Transverse colon (tissue), 4 donors: ENCODE measurements at regions not wholly inside any gene's neighbourhood (a gene's known extent, or its start where the extent isn't known, plus 50 kb on each side); places are given as distances from the start of the nearest gene placed in this dataset.

Experiments
- DNase-seq: peaks from one replicate; pipeline ENCODE4 v3.0.0-alpha.2; 2019
- H3K27ac ChIP-seq, 4 donors: fragments of 200-600 bp; sonication (generic); 2 replicates each; pipeline ENCODE4 v1.5.1; 2016 to 2018; ENCODE audit warnings: inconsistent platforms in 4 of 4
- H3K27me3 ChIP-seq: fragments of 200-600 bp; sonication (generic); 2 replicates; pipeline ENCODE4 v1.5.1; 2017; ENCODE audit warnings: inconsistent platforms
- H3K36me3 ChIP-seq, 4 donors: fragments of 200-600 bp; sonication (generic); 2 replicates each; pipeline ENCODE4 v1.5.1; 2017 to 2019; ENCODE audit warnings: inconsistent platforms in 4 of 4
- H3K4me1 ChIP-seq, 4 donors: fragments of 200-600 bp; sonication (generic); 2 replicates each; pipeline ENCODE4 v1.5.1; 2017 to 2020; ENCODE audit warnings: inconsistent platforms in 4 of 4
- H3K4me3 ChIP-seq, 4 donors: fragments of 200-600 bp; sonication (generic); 1 replicate in 1 of 4; 2 replicates in 3 of 4; pipeline versions ENCODE4 v1.5.1 to v1.6.1; 2017 to 2019; ENCODE audit warnings: inconsistent platforms in 4 of 4
- H3K9me3 ChIP-seq, 2 donors: fragments of 200-600 bp; sonication (generic); 2 replicates each; pipeline ENCODE4 v1.5.1; 2017 to 2019; ENCODE audit warnings: inconsistent platforms in 2 of 2
- CTCF ChIP-seq, 5 experiments: fragments of 200-600 bp in 3 of 5; fragments of 450-650 bp in 2 of 5; sonication (generic) in 3 of 5; IDR thresholded peaks; 1 replicate in 2 of 5; 2 replicates in 3 of 5; pipeline ENCODE4 v1.5.1; 2016 to 2017; ENCODE audit warnings: antibody characterized with exemption in 5 of 5, inconsistent platforms in 3 of 5, mild to moderate bottlenecking in 2 of 5, moderate library complexity in 1 of 5
- EP300 ChIP-seq: sonication (generic); formaldehyde crosslinking; IDR thresholded peaks from one replicate; pipeline ENCODE4 v1.6.1; 2017; ENCODE audit warnings: antibody characterized with exemption, low read depth
- POLR2A ChIP-seq: fragments of 450-650 bp; IDR thresholded peaks from one replicate; pipeline ENCODE4 v1.6.1; 2016; ENCODE audit warnings: antibody characterized with exemption, mild to moderate bottlenecking, moderate library complexity
- POLR2AphosphoS5 ChIP-seq, 3 donors: sonication (generic); formaldehyde crosslinking; IDR thresholded peaks; one replicate each; pipeline ENCODE4 v1.6.1; 2016; ENCODE audit warnings: antibody characterized with exemption in 3 of 3
- WGBS, 2 donors: methylation state at CpG; one replicate each; pipeline ENCODE4 v1.1.5; 2018; ENCODE audit warnings: low coverage in 1 of 2; 5-methylcytosine and 5-hydroxymethylcytosine counted together
- in situ Hi-C, 4 donors: fragments of 200-750 bp; cut with MboI; loops; one replicate each; pipeline versions ENCODE4 v1.15.0 to v1.15.1; 2017; ENCODE audit warnings: low sequenced_read_pairs in 3 of 4, low pct_ligation_motif_present in 1 of 4, low pct_unique_long_range_greater_than_20kb in 1 of 4
- intact Hi-C: fragments of 100-400 bp; cut with DNase I; formaldehyde crosslinking; loops from one replicate; pipeline ENCODE4 v1.15.1; 2023; ENCODE audit warnings: low total_unique reads

DNA sequence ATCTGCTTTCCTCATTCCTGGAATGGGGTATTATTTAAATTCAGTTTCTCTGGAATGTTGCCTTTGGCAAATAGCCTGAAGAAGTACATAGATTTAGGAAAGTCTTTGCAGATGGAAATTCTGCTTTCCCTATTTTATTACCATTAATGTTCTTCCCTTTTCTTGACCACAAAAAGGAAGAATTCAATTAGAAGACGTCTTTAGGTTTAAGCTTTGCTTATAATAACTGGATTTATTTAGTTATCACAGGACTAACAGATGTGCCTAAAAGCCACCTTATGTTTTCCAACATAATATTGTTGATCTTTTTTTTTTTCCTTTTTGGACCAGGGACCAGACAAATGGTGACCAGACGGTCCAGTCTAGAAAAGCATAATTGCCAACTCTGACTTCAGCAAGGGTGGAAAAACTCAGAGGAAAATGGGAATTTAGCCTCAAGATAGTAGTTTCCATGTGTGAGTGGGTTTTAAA lies 210.1 kb upstream of the SPRY2 start:
- in situ Hi-C loops (no loop called here), intact Hi-C loops (no loop called here)
- H3K9me3 ChIP-seq, result no peaks in the 10 kb centered on the region
- no peaks in the 10 kb centered on the region for H3K36me3 ChIP-seq
- H3K27ac ChIP-seq, result no peak overlapping the region
- H3K4me3 ChIP-seq, result no peak overlapping the region
- 62 to 69% methylated on average over 2 of the region's 2 CpGs for WGBS, 2 donors
- TF ChIP-seq POLR2AphosphoS5 (IDR thresholded peaks at IDR 0.05), result no peak
- TF ChIP-seq POLR2A, result no peak
- no peak for TF ChIP-seq CTCF (IDR thresholded peaks at IDR 0.05)
- TF ChIP-seq EP300, result no peak
- H3K4me1 ChIP-seq, result peaks cover 0 to 19% (median 7%) of the 10 kb centered on the region in 4 donors
- DNase-seq, result no peak
- H3K27me3 ChIP-seq, result no peaks in the 10 kb centered on the region

GRCh38 chr13:80548915-80549314 lies 208.0 kb upstream of the SPRY2 start:
- TF ChIP-seq CTCF (IDR thresholded peaks at IDR 0.05) (no peak), POLR2AphosphoS5 (IDR thresholded peaks at IDR 0.05) (no peak), EP300 (no peak), POLR2A (no peak)
- no peaks in the 10 kb centered on the region for H3K9me3 ChIP-seq
- peaks cover 0 to 19% (median 7%) of the 10 kb centered on the region in 4 donors for H3K4me1 ChIP-seq
- no peaks in the 10 kb centered on the region for H3K36me3 ChIP-seq
- H3K27me3 ChIP-seq, result no peaks in the 10 kb centered on the region
- in situ Hi-C loops (no loop called here), intact Hi-C loops (no loop called here)
- DNase-seq, result no peak
- no peak overlapping the region for H3K27ac ChIP-seq
- no peak overlapping the region for H3K4me3 ChIP-seq

GRCh38 chr13:80547885-80548825 lies 207.2 kb upstream of the SPRY2 start:
- Histone ChIP-seq H3K9me3 (no peaks in the 10 kb centered on the region), H3K36me3 (no peaks in the 10 kb centered on the region), H3K4me3 (no peak overlapping the region), H3K4me1 (peaks cover 0 to 19% (median 7%) of the 10 kb centered on the region in 4 donors), H3K27me3 (no peaks in the 10 kb centered on the region), H3K27ac (no peak overlapping the region)
- intact Hi-C loops, result no loop called here
- 77 to 81% methylated on average over 6 to 7 of the region's 7 CpGs for WGBS, 2 donors
- in situ Hi-C loops, result no loop called here
- no peak for TF ChIP-seq EP300
- no peak for TF ChIP-seq CTCF (IDR thresholded peaks at IDR 0.05)
- no peak for TF ChIP-seq POLR2A
- TF ChIP-seq POLR2AphosphoS5 (IDR thresholded peaks at IDR 0.05), result no peak
- no peak for DNase-seq

- Histone ChIP-seq H3K27ac (no peak overlapping the region), H3K4me1 (peaks cover 0 to 14% (median 7%) of the 10 kb centered on the region in 4 donors)
- WGBS, 2 donors, result 70 to 80% methylated on average over 1 of the region's 1 CpG
Measured at GRCh38 chr13:80547341-80547740, 206.4 kb upstream of the SPRY2 start.

More at GRCh38 chr13:80547341-80547740, 206.4 kb upstream of the SPRY2 start:
- in situ Hi-C loops (no loop called here), intact Hi-C loops (no loop called here)
- Histone ChIP-seq H3K9me3 (no peaks in the 10 kb centered on the region), H3K36me3 (no peaks in the 10 kb centered on the region), H3K4me3 (no peak overlapping the region), H3K27me3 (no peaks in the 10 kb centered on the region)
- TF ChIP-seq POLR2A (no peak), POLR2AphosphoS5 (IDR thresholded peaks at IDR 0.05) (no peak), CTCF (IDR thresholded peaks at IDR 0.05) (no peak), EP300 (no peak)
- no peak for DNase-seq
